KMS-11 (cell line): ENCODE measurements at regions not wholly inside any gene's neighbourhood (a gene's known extent, or its start where the extent isn't known, plus 50 kb on each side); places are given as distances from the start of the nearest gene placed in this dataset.

Source experiments
- H2AFZ ChIP-seq: fragments of 200-600 bp; sonication (generic); 2 replicates; pipeline ENCODE4 v1.6.1; 2016; ENCODE audit warnings: antibody characterized with exemption, mixed run types, low read depth
- H3K27ac ChIP-seq: fragments of 200-600 bp; sonication (generic); 2 replicates; pipeline ENCODE4 v1.6.1; 2016; ENCODE audit warnings: mild to moderate bottlenecking, mixed run types
- H3K27me3 ChIP-seq: fragments of 200-600 bp; sonication (generic); 2 replicates; pipeline ENCODE4 v1.6.1; 2017; ENCODE audit warnings: mild to moderate bottlenecking, low read depth, mixed run types, moderate library complexity; ENCODE audit not compliant: insufficient read depth
- H3K36me3 ChIP-seq: fragments of 200-600 bp; sonication (generic); 2 replicates; pipeline ENCODE4 v1.6.1; 2017; ENCODE audit warnings: mild to moderate bottlenecking, mixed run types; ENCODE audit not compliant: insufficient read depth
- H3K4me1 ChIP-seq: fragments of 200-600 bp; sonication (generic); 2 replicates; pipeline ENCODE4 v1.6.1; 2016; ENCODE audit warnings: mild to moderate bottlenecking, low read depth, mixed run types; ENCODE audit not compliant: poor library complexity, severe bottlenecking
- H3K4me2 ChIP-seq: fragments of 200-600 bp; sonication (generic); 2 replicates; pipeline ENCODE4 v1.7.0; 2016; ENCODE audit warnings: mild to moderate bottlenecking, mixed run types
- H3K4me3 ChIP-seq: fragments of 200-600 bp; sonication (generic); IDR thresholded peaks from 2 replicates; pipeline ENCODE4 v1.6.1; 2017; ENCODE audit warnings: low read depth, low read length, mixed read lengths; ENCODE audit not compliant: insufficient read depth
- H3K79me2 ChIP-seq: fragments of 200-600 bp; sonication (generic); 2 replicates; pipeline ENCODE4 v1.6.1; 2016; ENCODE audit warnings: low read depth, mixed run types; ENCODE audit not compliant: insufficient read depth
- H3K9ac ChIP-seq: fragments of 200-600 bp; sonication (generic); 2 replicates; pipeline ENCODE4 v1.6.1; 2016; ENCODE audit warnings: mild to moderate bottlenecking, mixed run types
- H4K20me1 ChIP-seq: fragments of 200-600 bp; sonication (generic); 2 replicates; pipeline ENCODE4 v1.6.1; 2016; ENCODE audit warnings: mild to moderate bottlenecking, mixed run types; ENCODE audit not compliant: insufficient read depth
- CTCF ChIP-seq: fragments of 200-600 bp; sonication (generic); conservative IDR thresholded peaks from 2 replicates; pipeline ENCODE4 v1.6.1; 2017; ENCODE audit warnings: low read depth, mild to moderate bottlenecking, antibody characterized with exemption, low read length, moderate library complexity, mixed read lengths

DNA sequence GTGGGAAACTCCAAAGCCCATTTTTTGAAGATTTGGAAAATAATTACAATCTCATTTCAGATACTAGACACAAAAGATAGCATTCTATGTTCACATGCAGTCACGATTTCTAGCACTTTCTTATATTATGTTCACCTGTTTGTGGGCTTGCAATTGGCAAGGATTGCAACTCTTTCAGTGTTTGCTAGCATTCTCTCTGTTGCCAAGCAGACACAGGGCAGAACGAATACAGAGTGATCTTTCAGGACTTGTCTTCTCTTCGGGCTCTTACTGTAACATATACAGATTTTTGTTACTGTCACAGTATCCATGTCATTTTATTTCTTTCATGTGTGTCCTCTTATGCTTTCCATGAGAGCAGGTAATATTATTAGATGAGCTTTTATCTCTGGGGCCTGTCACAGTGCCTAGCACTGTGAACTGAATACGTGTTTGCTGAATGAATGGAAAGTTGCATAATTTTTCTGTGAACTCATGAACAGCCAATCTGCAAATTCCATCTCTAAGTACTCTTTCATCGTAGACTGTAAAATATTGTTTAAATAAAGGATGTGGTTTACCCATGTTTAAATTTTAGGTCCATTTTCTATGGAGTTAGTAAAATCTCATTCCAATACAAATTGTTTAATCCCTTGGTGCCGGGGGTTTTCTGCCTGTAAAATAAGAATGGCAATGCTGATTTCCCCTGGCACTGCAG lies 105.1 kb downstream of the BMP4 start:
- no peak overlapping the region for H3K9ac ChIP-seq
- no peak overlapping the region for H2AFZ ChIP-seq
- H3K4me3 ChIP-seq: no peak overlapping the region
- H3K79me2 ChIP-seq: no peaks in the 10 kb centered on the region
- H4K20me1 ChIP-seq: no peaks in the 10 kb centered on the region
- no peak overlapping the region for H3K4me2 ChIP-seq
- H3K27ac ChIP-seq: no peak overlapping the region
- H3K27me3 ChIP-seq: no peaks in the 10 kb centered on the region
- H3K36me3 ChIP-seq: no peaks in the 10 kb centered on the region
- TF ChIP-seq CTCF: no peak
- H3K4me1 ChIP-seq: no peaks in the 10 kb centered on the region

DNA sequence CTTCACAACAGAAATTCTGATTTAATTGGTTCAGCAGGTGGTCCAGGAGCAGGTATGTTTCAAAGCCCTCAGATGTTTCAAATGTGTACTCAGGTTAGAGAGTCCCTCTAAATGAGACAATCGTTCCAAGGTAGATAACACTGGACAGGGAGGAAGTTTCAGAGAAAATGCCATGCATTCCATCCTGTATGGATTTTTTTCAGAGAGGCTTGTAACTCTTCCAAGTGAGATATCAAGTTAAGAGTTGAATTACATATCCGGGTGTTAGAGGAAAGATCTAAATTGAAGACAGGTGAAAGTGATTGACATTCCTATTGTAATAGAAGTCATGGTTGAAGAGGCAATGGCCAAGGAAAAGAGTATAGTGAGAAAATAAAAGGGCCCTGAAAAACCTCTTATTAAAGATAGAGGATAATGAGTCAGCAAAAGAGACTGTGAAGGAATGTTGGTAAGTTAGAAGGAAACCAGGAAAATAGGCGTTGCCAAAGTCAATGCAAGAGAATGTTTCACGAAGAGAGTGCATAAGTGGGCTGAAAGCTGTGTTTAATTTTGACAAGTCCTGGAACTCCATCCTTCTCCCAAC lies 105.8 kb downstream of the BMP4 start:
- Histone ChIP-seq H3K4me1 (no peaks in the 10 kb centered on the region), H2AFZ (no peak overlapping the region), H3K9ac (no peak overlapping the region), H3K27me3 (no peaks in the 10 kb centered on the region), H3K79me2 (no peaks in the 10 kb centered on the region), H3K4me3 (no peak overlapping the region), H3K36me3 (no peaks in the 10 kb centered on the region), H3K27ac (no peak overlapping the region), H4K20me1 (no peaks in the 10 kb centered on the region), H3K4me2 (no peak overlapping the region)
- TF ChIP-seq CTCF: no peak

DNA sequence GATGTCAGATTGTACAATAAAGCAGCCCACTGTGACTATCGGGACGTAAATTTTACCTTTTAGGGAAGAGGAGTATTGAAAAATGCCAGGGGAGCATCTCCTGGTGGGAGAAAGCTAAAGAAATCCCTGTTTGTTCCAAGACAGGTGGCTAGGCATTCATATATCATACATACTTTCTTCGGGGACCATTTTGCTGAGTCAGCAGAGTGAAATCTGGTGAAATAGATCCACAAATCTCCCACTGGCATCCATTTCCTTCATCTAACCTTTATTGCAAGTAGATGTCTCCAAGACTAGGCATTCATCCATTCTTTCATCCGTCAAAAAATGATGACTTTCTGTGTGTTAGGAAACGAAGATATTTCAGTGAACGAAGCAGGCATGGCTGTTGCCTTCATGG lies 107.1 kb downstream of the BMP4 start:
- Histone ChIP-seq H2AFZ (no peak overlapping the region), H3K79me2 (no peaks in the 10 kb centered on the region), H3K4me2 (no peak overlapping the region), H3K27me3 (no peaks in the 10 kb centered on the region), H3K27ac (no peak overlapping the region), H3K9ac (no peak overlapping the region), H3K36me3 (no peaks in the 10 kb centered on the region), H3K4me3 (no peak overlapping the region), H4K20me1 (no peaks in the 10 kb centered on the region), H3K4me1 (no peaks in the 10 kb centered on the region)
- no peak for TF ChIP-seq CTCF

GRCh38 chr14:53848854-53849253 lies 107.8 kb downstream of the BMP4 start:
- H3K9ac ChIP-seq: no peak overlapping the region
- H3K27me3 ChIP-seq: no peaks in the 10 kb centered on the region
- no peaks in the 10 kb centered on the region for H3K79me2 ChIP-seq
- no peaks in the 10 kb centered on the region for H4K20me1 ChIP-seq
- no peak overlapping the region for H3K27ac ChIP-seq
- H2AFZ ChIP-seq: no peak overlapping the region
- TF ChIP-seq CTCF: no peak
- H3K4me3 ChIP-seq: no peak overlapping the region
- no peaks in the 10 kb centered on the region for H3K4me1 ChIP-seq
- H3K36me3 ChIP-seq: no peaks in the 10 kb centered on the region
- no peak overlapping the region for H3K4me2 ChIP-seq
